T-helper 17 cell (primary cell): ENCODE measurements at regions not wholly inside any gene's neighbourhood (a gene's known extent, or its start where the extent isn't known, plus 50 kb on each side); places are given as distances from the start of the nearest gene placed in this dataset.
A peak's percentile ranks its signal among the peaks of the same experiment; 100 is the strongest.

Source experiments
- ATAC-seq: fragments of 150-1000 bp; cut with Tn5 transposase; 2 replicates; pipeline ENCODE4 v1.10.0; 2021; ENCODE audit warnings: mild to moderate bottlenecking, moderate library complexity
- DNase-seq, 3 donors: peaks; one replicate each; pipeline versions ENCODE4 v3.0.0 to v3.0.0-alpha.2; 2020 to 2021
- H3K9me3 ChIP-seq: one replicate; pipeline ENCODE4 v1.7.0; 2013; ENCODE audit warnings: low read length, mild to moderate bottlenecking; ENCODE audit not compliant: control insufficient read depth, poor library complexity, severe bottlenecking
- H3K27ac Mint-ChIP-seq: one replicate; pipeline ENCODE4 v1.8.0; 2022; ENCODE audit warnings: mild to moderate bottlenecking, moderate library complexity, mixed read lengths
- H3K27me3 Mint-ChIP-seq: one replicate; pipeline ENCODE4 v1.8.0; 2022; ENCODE audit warnings: mixed read lengths
- H3K36me3 Mint-ChIP-seq: one replicate; pipeline ENCODE4 v1.8.0; 2022; ENCODE audit warnings: low read depth, mixed read lengths
- H3K4me1 Mint-ChIP-seq: one replicate; pipeline ENCODE4 v1.8.0; 2022; ENCODE audit warnings: mild to moderate bottlenecking, mixed read lengths
- H3K4me3 Mint-ChIP-seq: one replicate; pipeline ENCODE4 v1.8.0; 2022; ENCODE audit warnings: mild to moderate bottlenecking, moderate library complexity, mixed read lengths

DNA sequence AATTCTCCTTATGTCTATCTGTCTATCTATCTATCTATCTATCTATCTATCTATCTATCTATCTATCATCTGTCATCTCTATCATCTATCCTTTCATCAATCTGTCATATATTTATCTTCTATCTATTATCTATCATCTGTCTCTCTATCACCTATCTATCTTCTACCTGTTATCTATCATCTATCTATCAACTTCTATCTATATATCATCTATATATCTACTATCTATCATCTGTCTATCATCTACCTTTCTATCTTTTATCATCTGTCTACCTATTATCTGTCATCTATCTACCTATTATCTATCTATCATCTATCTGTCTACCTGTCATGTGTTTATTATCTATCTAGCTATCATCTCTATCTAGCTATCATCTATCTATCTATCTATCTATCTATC is 124.7 kb upstream of the C1orf174 start:
- Mint-ChIP-seq H3K36me3 (no peaks in the 10 kb centered on the region), H3K27ac (no peak overlapping the region), H3K4me1 (peaks cover 2% of the 10 kb centered on the region), H3K27me3 (peaks cover 42% of the 10 kb centered on the region), H3K4me3 (no peak overlapping the region)
- no peaks in the 10 kb centered on the region for H3K9me3 ChIP-seq
- ATAC-seq (no peak), DNase-seq (no peak)

DNA sequence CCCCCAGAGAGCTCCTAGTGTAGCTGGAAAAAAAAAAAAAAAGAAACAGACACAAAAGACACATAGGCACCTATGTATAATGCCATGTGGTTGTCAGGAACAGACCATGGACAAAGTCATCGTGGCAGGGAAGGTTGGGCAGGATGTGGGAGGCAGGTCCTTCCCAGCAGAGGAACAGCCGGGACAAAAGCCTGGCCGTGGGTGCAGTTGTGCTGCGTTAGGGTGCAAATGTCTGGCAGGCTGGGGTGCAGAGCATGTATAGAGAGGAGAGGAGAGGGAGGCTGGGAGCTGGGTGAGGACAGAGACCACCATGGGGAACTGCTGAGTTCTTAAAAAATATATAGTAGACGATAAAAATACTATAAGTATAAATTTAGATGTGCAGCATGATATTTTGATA is 125.7 kb upstream of the C1orf174 start:
- ATAC-seq (no peak), DNase-seq (no peak)
- Mint-ChIP-seq H3K4me3 (peak overlapping the region; percentile 56), H3K36me3 (no peaks in the 10 kb centered on the region), H3K27me3 (peaks cover 38% of the 10 kb centered on the region), H3K27ac (no peak overlapping the region), H3K4me1 (peaks cover 2% of the 10 kb centered on the region)
- H3K9me3 ChIP-seq: no peaks in the 10 kb centered on the region

DNA sequence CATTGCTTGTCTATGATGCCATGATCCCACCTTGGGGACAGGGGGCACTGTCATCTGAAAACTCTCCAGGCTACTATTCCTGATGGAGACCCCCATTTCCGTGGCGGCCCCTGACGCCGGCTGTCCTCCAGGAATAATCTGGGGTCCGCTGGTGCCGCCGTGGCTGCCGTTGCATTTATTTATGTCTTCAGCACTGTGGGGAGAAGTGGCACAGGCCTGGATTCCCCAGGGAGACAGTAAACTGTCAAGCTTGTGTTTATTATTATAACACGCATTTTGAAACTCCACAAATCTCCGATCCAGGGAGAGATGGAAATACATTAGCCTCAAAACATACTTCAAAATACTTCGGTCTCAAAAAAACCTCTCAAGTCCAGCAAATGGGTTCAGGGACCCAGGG is 126.9 kb upstream of the C1orf174 start:
- no peaks in the 10 kb centered on the region for H3K4me1 Mint-ChIP-seq
- no peak overlapping the region for H3K27ac Mint-ChIP-seq
- H3K4me3 Mint-ChIP-seq: no peak overlapping the region
- DNase-seq: no peak
- ATAC-seq: no peak
- H3K9me3 ChIP-seq: no peaks in the 10 kb centered on the region
- no peaks in the 10 kb centered on the region for H3K36me3 Mint-ChIP-seq
- peaks cover 27% of the 10 kb centered on the region for H3K27me3 Mint-ChIP-seq

DNA sequence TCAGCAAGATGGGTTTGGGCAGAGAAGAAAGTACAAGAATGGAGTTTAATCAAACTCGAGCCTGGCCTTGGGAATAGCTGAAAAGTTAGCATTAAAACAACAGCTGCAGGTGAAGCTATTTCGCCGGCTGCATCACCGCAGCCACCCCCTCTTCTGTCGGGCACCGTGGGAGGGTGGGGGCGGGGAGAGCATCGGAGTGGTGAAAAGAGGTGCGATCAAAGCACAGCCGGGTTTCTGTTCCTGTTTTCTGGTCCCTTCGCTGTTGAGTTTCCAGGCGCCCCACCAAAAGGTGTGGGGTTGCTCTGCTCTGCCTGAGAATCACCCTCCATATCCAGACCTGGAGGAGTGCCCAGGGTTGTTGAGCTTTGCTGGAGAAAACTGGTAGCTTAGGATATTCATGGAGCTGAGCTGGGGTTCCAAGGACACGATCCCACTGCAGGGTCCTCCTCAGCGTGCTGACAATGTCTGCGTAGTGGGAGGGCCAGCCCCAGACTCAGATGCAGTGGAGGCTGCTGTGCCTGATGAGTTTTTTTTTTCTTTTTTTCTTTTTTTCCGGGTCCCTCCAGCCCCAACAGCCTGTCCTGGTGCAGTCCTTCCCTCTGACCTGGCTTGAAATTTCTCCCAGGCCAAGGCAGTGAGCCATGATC is 127.5 kb upstream of the C1orf174 start:
- H3K27ac Mint-ChIP-seq: no peak overlapping the region
- DNase-seq (no peak), ATAC-seq (peak; percentile 59)
- no peak overlapping the region for H3K4me3 Mint-ChIP-seq
- no peaks in the 10 kb centered on the region for H3K36me3 Mint-ChIP-seq
- H3K9me3 ChIP-seq: no peaks in the 10 kb centered on the region
- peaks cover 30% of the 10 kb centered on the region for H3K27me3 Mint-ChIP-seq
- no peaks in the 10 kb centered on the region for H3K4me1 Mint-ChIP-seq

DNA sequence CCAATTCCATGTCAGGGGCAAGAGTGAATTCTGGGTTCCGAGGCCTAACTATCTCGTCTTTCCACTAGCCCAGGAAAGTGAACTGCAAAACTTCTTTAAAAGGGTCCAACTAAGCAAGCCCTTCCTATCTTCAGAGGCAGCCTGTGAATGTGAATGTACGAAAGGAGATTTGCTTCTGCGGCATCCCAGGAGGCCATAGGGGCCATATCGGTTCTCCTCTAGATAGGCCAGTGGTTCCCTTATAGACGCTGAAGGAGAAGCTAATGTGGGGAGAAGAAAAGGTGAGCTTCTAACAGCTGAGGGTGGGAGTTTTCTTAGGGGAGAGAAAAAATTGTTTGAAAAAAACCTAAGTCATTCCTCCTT is 128.0 kb upstream of the C1orf174 start:
- no peaks in the 10 kb centered on the region for H3K36me3 Mint-ChIP-seq
- no peak for ATAC-seq
- H3K27ac Mint-ChIP-seq: no peak overlapping the region
- no peak for DNase-seq
- peaks cover 36% of the 10 kb centered on the region for H3K27me3 Mint-ChIP-seq
- no peaks in the 10 kb centered on the region for H3K4me1 Mint-ChIP-seq
- no peak overlapping the region for H3K4me3 Mint-ChIP-seq
- H3K9me3 ChIP-seq: no peaks in the 10 kb centered on the region

DNA sequence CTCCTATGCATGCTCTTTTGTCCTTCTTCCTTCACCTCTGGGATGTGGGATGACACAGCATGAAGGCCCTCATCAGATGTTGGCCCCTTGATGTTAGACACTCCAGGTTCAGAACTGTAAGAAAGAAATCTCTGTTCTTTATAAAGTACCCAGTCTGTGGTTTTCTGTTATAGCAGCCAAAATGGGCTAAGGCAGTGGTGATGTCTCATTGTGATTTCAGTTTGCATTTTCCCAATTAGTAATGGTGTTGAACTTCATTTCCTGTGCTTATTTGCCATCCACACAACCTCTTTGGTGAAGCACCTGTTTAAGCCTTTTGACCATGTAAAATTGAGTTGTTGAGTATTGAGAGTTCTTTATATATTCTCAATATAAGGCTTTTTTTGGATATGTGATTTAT is 129.3 kb upstream of the C1orf174 start:
- ATAC-seq: no peak
- Mint-ChIP-seq H3K36me3 (no peaks in the 10 kb centered on the region), H3K27ac (no peak overlapping the region), H3K4me1 (no peaks in the 10 kb centered on the region), H3K27me3 (peaks cover 38% of the 10 kb centered on the region), H3K4me3 (no peak overlapping the region)
- no peak for DNase-seq
- no peaks in the 10 kb centered on the region for H3K9me3 ChIP-seq

DNA sequence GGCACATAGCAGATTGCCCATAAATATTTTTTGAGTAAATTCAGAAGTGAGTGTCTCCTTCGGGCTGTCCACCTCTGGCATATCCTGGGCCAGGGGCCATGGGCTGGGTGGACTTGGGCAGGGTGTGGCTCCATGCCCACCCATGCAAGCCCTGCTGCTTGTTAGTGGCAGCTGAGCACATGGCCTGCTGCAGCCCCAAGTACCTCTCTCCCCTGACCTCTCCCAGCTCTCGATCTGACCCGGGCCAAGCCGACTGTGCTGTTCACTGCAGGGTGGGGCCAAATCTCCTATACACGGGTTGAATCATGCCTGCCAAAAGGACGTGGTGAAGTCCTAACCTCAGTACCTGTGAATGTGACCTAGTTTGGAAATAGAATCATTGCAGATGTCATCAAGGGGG is 132.5 kb upstream of the C1orf174 start:
- no peaks in the 10 kb centered on the region for H3K9me3 ChIP-seq
- H3K4me1 Mint-ChIP-seq: no peaks in the 10 kb centered on the region
- DNase-seq (no peak), ATAC-seq (no peak)
- H3K4me3 Mint-ChIP-seq: no peak overlapping the region
- no peak overlapping the region for H3K27ac Mint-ChIP-seq
- H3K27me3 Mint-ChIP-seq: peaks cover 24% of the 10 kb centered on the region
- no peaks in the 10 kb centered on the region for H3K36me3 Mint-ChIP-seq

DNA sequence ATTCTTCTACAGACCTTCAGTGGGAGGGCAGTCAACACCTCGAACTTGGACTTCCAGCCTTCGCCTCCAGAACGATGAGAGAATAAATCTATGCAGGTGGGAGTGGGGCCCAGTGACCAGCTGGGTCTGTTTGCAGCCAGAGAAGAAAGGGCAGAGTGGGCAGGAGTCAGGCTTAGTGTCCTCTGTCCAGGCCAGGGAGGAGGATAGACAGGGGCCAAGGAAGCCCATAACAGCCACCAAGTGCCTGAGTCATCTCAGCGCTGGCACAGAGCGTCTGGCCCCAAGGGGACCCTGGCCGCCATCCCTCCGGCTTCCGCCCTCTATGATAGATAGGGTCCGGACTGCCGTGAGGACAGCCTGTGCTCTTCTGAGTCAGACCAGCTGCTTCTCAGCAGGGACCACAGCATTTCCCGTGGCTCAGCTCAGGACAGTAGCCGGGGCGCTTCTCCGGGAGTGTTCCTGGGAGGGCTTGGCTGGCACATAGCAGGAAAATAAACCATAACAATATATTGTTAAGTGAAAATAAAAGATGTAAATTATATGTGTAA is 133.1 kb upstream of the C1orf174 start:
- no peak overlapping the region for H3K27ac Mint-ChIP-seq
- no peak overlapping the region for H3K4me3 Mint-ChIP-seq
- ATAC-seq: no peak
- no peak for DNase-seq
- peaks cover 25% of the 10 kb centered on the region for H3K27me3 Mint-ChIP-seq
- no peaks in the 10 kb centered on the region for H3K9me3 ChIP-seq
- no peaks in the 10 kb centered on the region for H3K36me3 Mint-ChIP-seq
- no peaks in the 10 kb centered on the region for H3K4me1 Mint-ChIP-seq

DNA sequence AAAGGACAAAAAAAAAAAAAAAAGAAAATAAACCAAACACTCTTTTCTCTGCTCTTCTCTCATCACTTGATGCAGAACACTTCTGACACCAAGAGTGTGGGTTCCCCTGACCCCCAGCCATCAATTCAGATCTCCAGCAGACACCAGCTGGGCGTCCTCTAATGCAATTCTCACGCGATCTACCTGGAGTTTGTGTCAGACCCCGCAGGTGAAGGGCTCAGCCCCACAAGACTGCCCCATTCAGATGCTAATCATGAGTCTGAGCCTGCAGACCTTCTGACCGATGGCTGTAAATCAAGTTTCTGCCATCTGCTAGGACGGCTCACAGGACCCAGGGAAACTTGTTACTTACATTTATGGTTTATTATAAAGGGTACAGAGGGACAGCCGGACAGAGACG is 133.6 kb upstream of the C1orf174 start:
- Mint-ChIP-seq H3K27me3 (peaks cover 27% of the 10 kb centered on the region), H3K4me1 (no peaks in the 10 kb centered on the region), H3K27ac (no peak overlapping the region), H3K4me3 (no peak overlapping the region), H3K36me3 (no peaks in the 10 kb centered on the region)
- no peak for DNase-seq
- no peaks in the 10 kb centered on the region for H3K9me3 ChIP-seq
- no peak for ATAC-seq

DNA sequence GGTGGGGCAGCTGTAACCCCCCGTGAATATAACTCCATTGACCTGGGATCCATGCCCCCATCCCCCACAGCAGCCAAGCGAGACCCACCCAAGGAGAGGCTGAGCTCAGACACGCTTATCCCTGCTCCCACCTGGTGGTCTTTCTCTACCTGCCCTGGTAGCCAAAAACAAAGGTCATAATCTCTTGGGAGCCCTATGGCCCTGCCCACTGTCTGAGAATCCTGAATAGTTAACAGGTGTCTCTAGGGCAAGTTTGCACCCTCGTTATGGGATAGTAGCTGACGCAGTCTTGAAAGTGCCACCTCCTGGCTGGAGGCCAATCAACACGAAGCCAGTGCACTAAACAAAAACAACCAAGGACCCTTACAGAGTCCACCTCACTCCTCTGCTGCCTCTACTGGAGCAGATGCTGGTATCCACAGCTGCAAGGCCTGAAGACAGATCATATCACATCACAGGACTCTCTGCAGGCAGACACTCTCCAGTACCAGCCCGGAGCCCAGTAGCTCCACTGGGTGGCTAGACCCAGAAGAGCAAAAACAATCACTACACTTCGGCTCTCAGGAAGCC is 134.3 kb upstream of the C1orf174 start:
- no peaks in the 10 kb centered on the region for H3K9me3 ChIP-seq
- Mint-ChIP-seq H3K36me3 (no peaks in the 10 kb centered on the region), H3K4me3 (no peak overlapping the region), H3K27me3 (peaks cover 22% of the 10 kb centered on the region), H3K27ac (no peak overlapping the region), H3K4me1 (no peaks in the 10 kb centered on the region)
- no peak for ATAC-seq
- no peak for DNase-seq

DNA sequence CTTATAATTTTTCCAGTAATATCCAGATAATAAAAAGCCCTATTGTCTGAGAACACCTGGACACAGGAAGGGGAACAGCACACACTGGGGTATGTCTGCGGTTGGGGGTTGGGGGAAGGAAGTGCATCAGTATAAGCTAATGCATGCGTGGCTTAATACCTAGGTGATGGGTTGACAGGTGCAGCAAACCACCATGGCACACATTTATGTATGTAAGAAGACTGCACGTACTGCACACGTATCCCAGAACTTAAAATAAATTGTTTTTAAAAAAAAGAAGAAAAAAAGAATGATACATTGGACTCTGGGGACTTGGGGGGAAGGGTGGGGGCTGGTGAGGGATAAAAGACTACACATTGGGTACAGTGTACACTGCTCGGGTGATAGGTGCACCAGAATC is 144.9 kb upstream of the C1orf174 start:
- H3K27ac Mint-ChIP-seq: no peak overlapping the region
- H3K4me1 Mint-ChIP-seq: peaks cover 2% of the 10 kb centered on the region
- H3K27me3 Mint-ChIP-seq: peaks cover 54% of the 10 kb centered on the region
- no peaks in the 10 kb centered on the region for H3K9me3 ChIP-seq
- DNase-seq (no peak), ATAC-seq (no peak)
- H3K4me3 Mint-ChIP-seq: no peak overlapping the region
- peaks cover 2% of the 10 kb centered on the region for H3K36me3 Mint-ChIP-seq

DNA sequence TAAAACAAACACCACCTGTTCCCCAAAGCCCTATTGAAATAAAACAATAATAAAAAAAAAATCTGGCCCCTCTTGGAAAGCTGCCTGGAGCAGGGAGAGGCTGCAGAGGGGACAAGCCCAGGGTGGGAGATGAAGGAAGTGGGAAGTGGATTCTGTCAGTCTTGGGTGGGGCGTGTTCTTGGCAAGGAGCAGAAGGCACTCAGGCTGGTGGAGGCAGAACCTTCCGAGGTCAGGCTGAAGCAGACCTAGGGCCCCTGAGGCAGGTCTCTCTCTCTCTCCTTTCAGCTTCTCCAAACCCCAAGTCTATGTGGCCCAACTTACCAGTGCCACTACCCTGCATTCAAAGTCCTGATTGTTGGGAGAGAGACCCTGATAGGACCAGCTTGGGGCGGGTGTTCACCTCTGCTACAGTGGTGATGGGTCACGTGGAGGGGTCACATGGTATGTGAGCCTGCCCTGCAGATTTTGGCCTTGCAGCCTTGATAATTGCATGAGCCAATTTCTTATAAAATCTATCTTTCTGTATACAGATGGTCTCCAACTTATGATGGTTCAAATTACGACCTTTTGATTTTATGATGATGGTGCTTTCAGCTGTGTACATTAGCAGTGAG is 145.4 kb upstream of the C1orf174 start:
- ATAC-seq (no peak), DNase-seq (no peak)
- no peaks in the 10 kb centered on the region for H3K9me3 ChIP-seq
- H3K4me1 Mint-ChIP-seq: peaks cover 2% of the 10 kb centered on the region
- H3K36me3 Mint-ChIP-seq: peaks cover 2% of the 10 kb centered on the region
- H3K27me3 Mint-ChIP-seq: peaks cover 54% of the 10 kb centered on the region
- H3K27ac Mint-ChIP-seq: no peak overlapping the region
- no peak overlapping the region for H3K4me3 Mint-ChIP-seq

DNA sequence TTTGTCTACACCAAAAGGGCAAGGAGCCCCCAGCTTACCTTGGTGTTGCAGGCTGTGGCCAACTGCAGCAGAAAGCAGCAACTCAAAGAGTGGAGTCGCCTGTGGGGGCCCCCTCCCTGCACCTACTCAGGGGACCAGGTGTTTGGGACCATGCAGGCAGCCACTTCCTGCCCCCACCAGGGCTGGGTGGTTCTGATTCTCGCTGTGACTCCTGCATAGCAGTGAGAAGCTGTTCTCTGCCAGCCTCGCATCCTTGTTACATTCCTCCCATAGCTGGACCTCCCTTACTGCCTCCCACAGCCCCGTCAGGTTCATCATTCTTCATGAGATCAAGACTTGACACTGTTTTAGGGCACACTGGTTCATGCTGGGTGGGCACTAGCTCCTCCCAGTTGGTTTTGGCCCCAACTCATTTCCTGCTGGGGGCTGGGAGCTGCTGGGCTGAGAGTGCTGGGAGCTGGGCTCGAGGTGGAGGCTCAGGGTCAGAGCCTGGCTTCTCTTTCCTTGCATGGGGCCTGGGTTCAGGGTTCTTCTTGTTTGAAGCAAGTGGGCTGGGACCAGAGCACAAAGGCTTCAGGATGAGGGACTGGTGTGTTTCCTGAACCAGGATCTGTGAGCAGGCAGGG is 146.9 kb upstream of the C1orf174 start:
- no peak overlapping the region for H3K4me3 Mint-ChIP-seq
- no peak for DNase-seq
- peaks cover 2% of the 10 kb centered on the region for H3K36me3 Mint-ChIP-seq
- H3K27me3 Mint-ChIP-seq: peaks cover 59% of the 10 kb centered on the region
- H3K27ac Mint-ChIP-seq: no peak overlapping the region
- no peaks in the 10 kb centered on the region for H3K9me3 ChIP-seq
- peaks cover 2% of the 10 kb centered on the region for H3K4me1 Mint-ChIP-seq
- no peak for ATAC-seq
